HepG2 (cell line): ENCODE measurements at regions not wholly inside any gene's neighbourhood (a gene's known extent, or its start where the extent isn't known, plus 50 kb on each side); places are given as distances from the start of the nearest gene placed in this dataset.

Experiments used
- CTCF ChIP-seq: sonication (generic); formaldehyde crosslinking; IDR thresholded peaks from 2 replicates; pipeline ENCODE4 v1.5.0; 2020; ENCODE audit warnings: mild to moderate bottlenecking, missing genetic modification reagents, moderate library complexity
- EZH2 ChIP-seq: conservative IDR thresholded peaks from 2 replicates; pipeline ENCODE4 v1.6.1; 2012; ENCODE audit warnings: mild to moderate bottlenecking, low read depth, low read length, moderate library complexity
- HOXA3 ChIP-seq: sonication (generic); formaldehyde crosslinking; IDR thresholded peaks from 2 replicates; pipeline ENCODE4 v1.5.0; 2020; ENCODE audit warnings: missing genetic modification reagents
- KAT7 ChIP-seq: IDR thresholded peaks from 2 replicates; pipeline ENCODE4 v1.6.1; 2018; ENCODE audit warnings: borderline replicate concordance, missing compliant biosample characterization
- KDM5A ChIP-seq: fragments of 200-600 bp; sonication (generic); IDR thresholded peaks from 2 replicates; pipeline ENCODE4 v1.7.0; 2018; ENCODE audit warnings: antibody characterized with exemption, mild to moderate bottlenecking, low read length, borderline replicate concordance
- MNT ChIP-seq: fragments of 450-650 bp; IDR thresholded peaks from 2 replicates; pipeline ENCODE4 v1.6.1; 2016
- SSRP1 ChIP-seq: IDR thresholded peaks from 2 replicates; pipeline ENCODE4 v1.6.1; 2016; ENCODE audit warnings: control low read depth
- ZZZ3 ChIP-seq: sonication (generic); formaldehyde crosslinking; IDR thresholded peaks from 2 replicates; pipeline ENCODE4 v1.4.0; 2020; ENCODE audit warnings: missing genetic modification reagents, mild to moderate bottlenecking, borderline replicate concordance

GRCh38 chr9:91066856-91067255 lies 265.2 kb downstream of the SYK start:
- TF ChIP-seq CTCF (CRISPR knock-in tag) (no peak), ZZZ3 (CRISPR knock-in tag) (no peak), SSRP1 (CRISPR knock-in tag) (no peak), KDM5A (no peak), MNT (no peak), KAT7 (no peak), HOXA3 (CRISPR knock-in tag) (no peak), EZH2 (no peak)
